HepG2 (cell line): ENCODE measurements at regions not wholly inside any gene's neighbourhood (a gene's known extent, or its start where the extent isn't known, plus 50 kb on each side); places are given as distances from the start of the nearest gene placed in this dataset.

Experiments
- ATAC-seq: fragments of 200-7000 bp; cut with Tn5 transposase; 3 replicates; pipeline ENCODE4 v1.9.1; 2020; ENCODE audit warnings: mild to moderate bottlenecking, moderate library complexity
- BruUV-seq: library from RNA; stranded (reverse); fragments of 400-500 nt; replicated peaks from 2 replicates; lab custom pipeline; 2021; lab: Mats Ljungman, UMichigan
- CTCF ChIA-PET: fragments of 300-600 bp; formaldehyde crosslinking; extraction: SDS; loops from one replicate; lab custom pipeline; 2021; ENCODE audit warnings: low total read pairs, inconsistent platforms, low intra/inter-chr PET ratio; lab: Yijun Ruan, JAX
- POLR2A ChIA-PET: fragments of 350-600 bp; sonication (Branson Sonifier 250); formaldehyde crosslinking; loops from one replicate; lab custom pipeline; 2020; ENCODE audit warnings: antibody characterized with exemption, inconsistent platforms; lab: Yijun Ruan, JAX
- DNase-seq: peaks from one replicate; pipeline ENCODE4 v3.0.0-alpha.2; 2015; ENCODE audit warnings: low spot score
- FAIRE-seq: peaks from 3 replicates; lab custom pipeline; 2011; peaks lifted over from hg19 to GRCh38; lab: Jason Lieb, UNC
- H2AFZ ChIP-seq: one replicate; pipeline ENCODE4 v1.6.1; 2011; ENCODE audit warnings: low read length, inconsistent platforms
- H3K27ac ChIP-seq: fragments of 300-600 bp; 3 replicates; pipeline ENCODE4 v1.8.0; 2011; ENCODE audit warnings: mixed run types, mild to moderate bottlenecking, mixed read lengths, low read length, inconsistent platforms; ENCODE audit not compliant: insufficient read depth; ENCODE audit errors: extremely low read length
- H3K27me3 ChIP-seq, 2 experiments: fragments of 200-600 bp in 1 of 2; 2 replicates in 1 of 2; 3 replicates in 1 of 2; pipeline versions ENCODE4 v1.6.0 to v1.8.0; 2011; ENCODE audit warnings: low read length in 2 of 2, mild to moderate bottlenecking in 2 of 2, moderate library complexity in 2 of 2, inconsistent platforms in 1 of 2; ENCODE audit not compliant: insufficient read depth in 2 of 2, control insufficient read depth in 1 of 2
- H3K36me3 ChIP-seq, 2 experiments: fragments of 200-600 bp in 1 of 2; replicated peaks in 1 of 2; 2 replicates in 1 of 2; 3 replicates in 1 of 2; pipeline versions ENCODE4 v1.5.1 to v1.8.0; 2011; ENCODE audit warnings: low read length in 2 of 2, inconsistent platforms in 1 of 2; ENCODE audit not compliant: insufficient read depth in 2 of 2, control insufficient read depth in 1 of 2
- H3K4me1 ChIP-seq: 2 replicates; pipeline ENCODE4 v1.5.1; 2012; ENCODE audit warnings: low read length, inconsistent platforms; ENCODE audit not compliant: insufficient read depth
- H3K4me2 ChIP-seq: 2 replicates; pipeline ENCODE4 v1.6.0; 2011; ENCODE audit warnings: low read depth, low read length, inconsistent platforms
- H3K4me3 ChIP-seq, 3 experiments: fragments of 200-600 bp in 1 of 3; sonication (generic), shearing (Covaris generic) in 1 of 3; replicated peaks in 1 of 3; 2 replicates each; pipeline ENCODE4 v1.5.1; 2011 to 2016; ENCODE audit warnings: low read length in 3 of 3, inconsistent platforms in 2 of 3, low read depth in 2 of 3, mild to moderate bottlenecking in 2 of 3, control low read depth in 1 of 3, mixed read lengths in 1 of 3; ENCODE audit not compliant: insufficient read depth in 1 of 3
- H3K79me2 ChIP-seq: one replicate; pipeline ENCODE4 v1.6.1; 2011; ENCODE audit warnings: low read length, inconsistent platforms; ENCODE audit not compliant: insufficient read depth
- H3K9ac ChIP-seq: 2 replicates; pipeline ENCODE4 v1.6.0; 2011; ENCODE audit warnings: mild to moderate bottlenecking, low read depth, low read length, inconsistent platforms; ENCODE audit not compliant: insufficient read depth
- H3K9me3 ChIP-seq: 2 replicates; pipeline ENCODE4 v1.5.1; 2012; ENCODE audit warnings: mild to moderate bottlenecking, low read length
- H4K20me1 ChIP-seq: 2 replicates; pipeline ENCODE4 v1.6.0; 2011; ENCODE audit warnings: inconsistent platforms, mild to moderate bottlenecking, low read length, moderate library complexity; ENCODE audit not compliant: insufficient read depth
- CBX2 ChIP-seq, 2 experiments: fragments of 200-600 bp in 1 of 2; sonication (generic); formaldehyde crosslinking in 1 of 2; IDR thresholded peaks; 2 replicates each; pipeline versions ENCODE4 v1.7.0 to v1.8.1; 2018 to 2022; ENCODE audit warnings: low read depth in 2 of 2, low read length in 1 of 2, mild to moderate bottlenecking in 1 of 2, missing genetic modification reagents in 1 of 2
- GMEB1 ChIP-seq: sonication (generic); formaldehyde crosslinking; IDR thresholded peaks from 2 replicates; pipeline ENCODE4 v1.5.1; 2020; ENCODE audit warnings: missing genetic modification reagents, mild to moderate bottlenecking, borderline replicate concordance
- HBP1 ChIP-seq: IDR thresholded peaks from 2 replicates; pipeline ENCODE4 v1.6.1; 2016; ENCODE audit warnings: low read depth, control low read depth
- HMGA1 ChIP-seq: sonication (generic); formaldehyde crosslinking; conservative IDR thresholded peaks from 2 replicates; pipeline ENCODE4 v1.4.0; 2020; ENCODE audit warnings: missing genetic modification reagents
- HOXA7 ChIP-seq: sonication (generic); formaldehyde crosslinking; IDR thresholded peaks from 2 replicates; pipeline ENCODE4 v1.8.1; 2022; ENCODE audit warnings: mild to moderate bottlenecking, missing genetic modification reagents, moderate library complexity
- KDM5B ChIP-seq: sonication (generic); formaldehyde crosslinking; IDR thresholded peaks from 2 replicates; pipeline ENCODE4 v1.4.0; 2020; ENCODE audit warnings: missing genetic modification reagents, mild to moderate bottlenecking, borderline replicate concordance
- MYNN ChIP-seq: sonication (generic); formaldehyde crosslinking; IDR thresholded peaks from 2 replicates; pipeline ENCODE4 v1.4.0; 2020; ENCODE audit warnings: mild to moderate bottlenecking, low read depth, missing genetic modification reagents
- NR2C2 ChIP-seq: sonication (generic); formaldehyde crosslinking; IDR thresholded peaks from 2 replicates; pipeline ENCODE4 v1.4.0; 2020; ENCODE audit warnings: missing genetic modification reagents, mild to moderate bottlenecking, moderate library complexity, borderline replicate concordance
- REPIN1 ChIP-seq: sonication (generic); formaldehyde crosslinking; IDR thresholded peaks from 2 replicates; pipeline ENCODE4 v1.8.0; 2022; ENCODE audit warnings: missing genetic modification reagents, low read depth, mild to moderate bottlenecking, borderline replicate concordance
- SOX5 ChIP-seq: IDR thresholded peaks from 2 replicates; pipeline ENCODE4 v1.6.1; 2016; ENCODE audit warnings: borderline replicate concordance
- ZFP91 ChIP-seq: sonication (generic); formaldehyde crosslinking; IDR thresholded peaks from 2 replicates; pipeline ENCODE4 v1.9.0; 2022; ENCODE audit warnings: missing genetic modification reagents, mild to moderate bottlenecking, borderline replicate concordance
- ZIK1 ChIP-seq: sonication (generic); formaldehyde crosslinking; IDR thresholded peaks from 2 replicates; pipeline ENCODE4 v1.5.0; 2020; ENCODE audit warnings: mild to moderate bottlenecking, low read depth, missing genetic modification reagents, borderline replicate concordance
- ZNF121 ChIP-seq: sonication (generic); formaldehyde crosslinking; IDR thresholded peaks from 2 replicates; pipeline ENCODE4 v1.5.0; 2020; ENCODE audit warnings: mild to moderate bottlenecking, missing genetic modification reagents
- ZNF136 ChIP-seq: sonication (generic); formaldehyde crosslinking; IDR thresholded peaks from 2 replicates; pipeline ENCODE4 v1.8.1; 2022; ENCODE audit warnings: low read depth, mild to moderate bottlenecking, moderate library complexity, missing genetic modification reagents
- ZNF160 ChIP-seq: sonication (generic); formaldehyde crosslinking; IDR thresholded peaks from 2 replicates; pipeline ENCODE4 v1.8.0; 2022; ENCODE audit warnings: mild to moderate bottlenecking, inconsistent platforms, missing genetic modification reagents
- ZNF552 ChIP-seq: sonication (generic); formaldehyde crosslinking; IDR thresholded peaks from 2 replicates; pipeline ENCODE4 v1.9.0; 2022; ENCODE audit warnings: missing genetic modification reagents, mild to moderate bottlenecking, borderline replicate concordance
- WGBS: methylation state at CpG from one replicate; pipeline ENCODE4 v1.1.6; 2017; ENCODE audit warnings: low lambda C conversion rate; 5-methylcytosine and 5-hydroxymethylcytosine counted together
- in situ Hi-C: cut with HindIII; loops from 2 replicates; pipeline ENCODE4 v1.10.0; 2017; ENCODE audit warnings: low pct_unique_long_range_greater_than_20kb; ENCODE audit not compliant: extremely low pct_ligation_motif_present
- intact Hi-C: fragments of 100-400 bp; cut with micrococcal nuclease; formaldehyde crosslinking; loops from one replicate; pipeline ENCODE4 v1.10.0; 2022; ENCODE audit not compliant: unreplicated experiment

GRCh38 chr21:19468991-19469715, 1065.6 kb upstream of the TMPRSS15 start:
- Histone ChIP-seq H3K36me3 (no peaks in the 10 kb centered on the region), H3K4me2 (no peak overlapping the region), H3K9me3 (peaks cover 78% of the 10 kb centered on the region), H2AFZ (no peak overlapping the region), H3K79me2 (no peaks in the 10 kb centered on the region), H3K9ac (no peak overlapping the region), H3K27ac (no peak overlapping the region), H3K27me3 (no peaks in the 10 kb centered on the region), H3K4me1 (no peaks in the 10 kb centered on the region), H4K20me1 (no peaks in the 10 kb centered on the region), H3K4me3 (no peak overlapping the region)
- intact Hi-C loops (no loop called here), in situ Hi-C loops (no loop called here)
- POLR2A ChIA-PET, result no interaction called here
- no peak for TF ChIP-seq HBP1
- TF ChIP-seq CBX2 (IDR thresholded peaks at IDR 0.05; ENCODE audit: low read depth, low read length), result no peak
- no peak for TF ChIP-seq CBX2 (CRISPR knock-in tag; IDR thresholded peaks at IDR 0.05; ENCODE audit: low read depth)
- TF ChIP-seq REPIN1, result no peak
- TF ChIP-seq ZFP91, result no peak
- TF ChIP-seq NR2C2 (CRISPR knock-in tag), result no peak
- TF ChIP-seq KDM5B, result no peak
- TF ChIP-seq ZNF160 (CRISPR knock-in tag), result no peak
- no peak for TF ChIP-seq HMGA1 (CRISPR knock-in tag)
- TF ChIP-seq ZNF121 (CRISPR knock-in tag), result no peak
- TF ChIP-seq HOXA7 (CRISPR knock-in tag), result no peak
- TF ChIP-seq SOX5 (CRISPR knock-in tag), result no peak
- no peak for TF ChIP-seq ZNF136
- TF ChIP-seq MYNN, result no peak
- TF ChIP-seq GMEB1 (CRISPR knock-in tag), result no peak
- no peak for TF ChIP-seq ZNF552 (CRISPR knock-in tag)
- no peak for TF ChIP-seq ZIK1 (CRISPR knock-in tag)
- FAIRE-seq, result no peak
- no TSS peak for BruUV-seq
- no peak for ATAC-seq
- CTCF ChIA-PET, result no interaction called here
- no peak for DNase-seq
- 17% methylated on average over 3 of the region's 3 CpGs for WGBS
